ENCODE measurements at regions not wholly inside any gene's neighbourhood (a gene's known extent, or its start where the extent isn't known, plus 50 kb on each side); places are given as distances from the start of the nearest gene placed in this dataset.

- ATAC-seq (ENCODE audit: low read depth) (no peak), DNase-seq (no peak)
- H3K14ac ChIP-seq (replicated peaks; ENCODE audit: low read depth, low read length) = no peak overlapping the region
- no peak overlapping the region for H3K9ac ChIP-seq (ENCODE audit: low read depth, low read length)
- POLR2A ChIA-PET (ENCODE audit: unreplicated experiment) = no interaction called here
- H2AK9ac ChIP-seq (replicated peaks; ENCODE audit: low read depth, low read length, poor library complexity) = no peak overlapping the region
- no peak overlapping the region for H3K4ac ChIP-seq (ENCODE audit: low read depth, low read length)
- no peak overlapping the region for H2BK15ac ChIP-seq (ENCODE audit: low read depth, low read length)
- no peak overlapping the region for H3K4me2 ChIP-seq (ENCODE audit: low read depth, low read length)
- no peaks in the 10 kb centered on the region for H3K27me3 ChIP-seq (ENCODE audit: control insufficient read depth, insufficient read depth, low read length)
- H4K20me1 ChIP-seq (ENCODE audit: insufficient read depth, low read length) = no peaks in the 10 kb centered on the region
- CTCF ChIA-PET = no interaction called here
- no TSS peak for BruUV-seq (replicated peaks)
- H3K9me3 ChIP-seq (ENCODE audit: control insufficient read depth, insufficient read depth, low read length) = 0 out of 2 replicates have a peak, but pooled peaks cover 1% of the 10 kb centered on the region
- H2AK5ac ChIP-seq (ENCODE audit: low read depth, low read length) = no peak overlapping the region
- no peak overlapping the region for H3K27ac ChIP-seq (ENCODE audit: insufficient read depth, low read length)
- TF ChIP-seq CEBPB (IDR thresholded peaks at IDR 0.05; ENCODE audit: low read depth, low read length) (no peak), CTCF (conservative IDR thresholded peaks at IDR 0.05; ENCODE audit: low read depth, low read length) (no peak), MAFK (IDR thresholded peaks at IDR 0.05; ENCODE audit: low read depth, low read length) (no peak), POLR2A (IDR thresholded peaks at IDR 0.05; ENCODE audit: low read depth, low read length) (no peak), MAZ (IDR thresholded peaks at IDR 0.05; ENCODE audit: borderline replicate concordance, low read depth, low read length) (no peak), NFE2L2 (IDR thresholded peaks at IDR 0.05; ENCODE audit: low read depth, low read length) (no peak), CHD1 (IDR thresholded peaks at IDR 0.05; ENCODE audit: low read depth, low read length) (no peak), MXI1 (IDR thresholded peaks at IDR 0.05; ENCODE audit: borderline replicate concordance, low read depth, low read length) (no peak), SMC3 (IDR thresholded peaks at IDR 0.05; ENCODE audit: low read depth, low read length) (no peak), FOS (IDR thresholded peaks at IDR 0.05; ENCODE audit: low read depth, low read length) (no peak), USF2 (IDR thresholded peaks at IDR 0.05; ENCODE audit: low read depth, low read length) (no peak)
- TF ChIP-seq, protein P1, sequence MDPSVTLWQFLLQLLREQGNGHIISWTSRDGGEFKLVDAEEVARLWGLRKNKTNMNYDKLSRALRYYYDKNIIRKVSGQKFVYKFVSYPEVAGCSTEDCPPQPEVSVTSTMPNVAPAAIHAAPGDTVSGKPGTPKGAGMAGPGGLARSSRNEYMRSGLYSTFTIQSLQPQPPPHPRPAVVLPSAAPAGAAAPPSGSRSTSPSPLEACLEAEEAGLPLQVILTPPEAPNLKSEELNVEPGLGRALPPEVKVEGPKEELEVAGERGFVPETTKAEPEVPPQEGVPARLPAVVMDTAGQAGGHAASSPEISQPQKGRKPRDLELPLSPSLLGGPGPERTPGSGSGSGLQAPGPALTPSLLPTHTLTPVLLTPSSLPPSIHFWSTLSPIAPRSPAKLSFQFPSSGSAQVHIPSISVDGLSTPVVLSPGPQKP (IDR thresholded peaks at IDR 0.05; ENCODE audit: borderline replicate concordance, low read depth, low read length) = no peak
- H3K56ac ChIP-seq (ENCODE audit: extremely low read depth, insufficient read depth, low read length) = no peak overlapping the region
- no peak overlapping the region for H2BK20ac ChIP-seq (ENCODE audit: low read depth, low read length)
- intact Hi-C loops (cut with micrococcal nuclease) = loop anchor here (5.0 kb wide), 1 partner anchor 110 kb away; no protein-coding TSS in a partner anchor
- no peaks in the 10 kb centered on the region for H3K4me1 ChIP-seq (ENCODE audit: control insufficient read depth, insufficient read depth, low read length)
- no peak overlapping the region for H3K4me3 ChIP-seq (ENCODE audit: insufficient read depth, low read depth, low read length)
- in situ Hi-C loops (cut with MboI; ENCODE audit: low sequenced_read_pairs) = no loop called here
- no peaks in the 10 kb centered on the region for H3K36me3 ChIP-seq (ENCODE audit: control insufficient read depth, insufficient read depth, low read length)
- H2BK5ac ChIP-seq (ENCODE audit: low read depth, low read length, poor library complexity, severe bottlenecking) = no peak overlapping the region
- no peak overlapping the region for H3K18ac ChIP-seq (ENCODE audit: low read depth, low read length)
- H3K79me1 ChIP-seq (ENCODE audit: low read depth in 1 of 2, low read length in 2 of 2) = no peaks in the 10 kb centered on the region
- H4K5ac ChIP-seq (ENCODE audit: low read depth, low read length) = no peak overlapping the region
- H3K9me1 ChIP-seq (ENCODE audit: insufficient read depth, low read length) = no peaks in the 10 kb centered on the region
- H2BK120ac ChIP-seq (ENCODE audit: low read depth, low read length) = no peak overlapping the region
- dilution Hi-C loops (cut with HindIII; ENCODE audit: low sequenced_read_pairs, unreplicated experiment) = no loop called here
- no CpG with 5 or more reads among the region's 2 CpGs for WGBS, 2 experiments (ENCODE audit: extremely low coverage in 2 of 2, insufficient read length in 1 of 2)
- H4K8ac ChIP-seq (ENCODE audit: low read depth in 2 of 2, low read length in 2 of 2) = no peak overlapping the region
- no peak overlapping the region for H3K23ac ChIP-seq (ENCODE audit: low read depth, low read length)
- no peak overlapping the region for H2AFZ ChIP-seq (replicated peaks; ENCODE audit: low read length, poor library complexity)
- H4K91ac ChIP-seq (ENCODE audit: insufficient read depth, low read depth, low read length) = no peak overlapping the region
Observed at GRCh38 chr2:22347306-22347705, 1037.7 kb upstream of the KLHL29 start.

All from IMR-90 (cell line).